ENCODE measurements at regions not wholly inside any gene's neighbourhood (a gene's known extent, or its start where the extent isn't known, plus 50 kb on each side); places are given as distances from the start of the nearest gene placed in this dataset.
"Not testable (repeated sequence)": the region's sequence is repeated elsewhere in the genome, so short reads cannot be mapped to it uniquely, and the experiment has no call there.

DNA sequence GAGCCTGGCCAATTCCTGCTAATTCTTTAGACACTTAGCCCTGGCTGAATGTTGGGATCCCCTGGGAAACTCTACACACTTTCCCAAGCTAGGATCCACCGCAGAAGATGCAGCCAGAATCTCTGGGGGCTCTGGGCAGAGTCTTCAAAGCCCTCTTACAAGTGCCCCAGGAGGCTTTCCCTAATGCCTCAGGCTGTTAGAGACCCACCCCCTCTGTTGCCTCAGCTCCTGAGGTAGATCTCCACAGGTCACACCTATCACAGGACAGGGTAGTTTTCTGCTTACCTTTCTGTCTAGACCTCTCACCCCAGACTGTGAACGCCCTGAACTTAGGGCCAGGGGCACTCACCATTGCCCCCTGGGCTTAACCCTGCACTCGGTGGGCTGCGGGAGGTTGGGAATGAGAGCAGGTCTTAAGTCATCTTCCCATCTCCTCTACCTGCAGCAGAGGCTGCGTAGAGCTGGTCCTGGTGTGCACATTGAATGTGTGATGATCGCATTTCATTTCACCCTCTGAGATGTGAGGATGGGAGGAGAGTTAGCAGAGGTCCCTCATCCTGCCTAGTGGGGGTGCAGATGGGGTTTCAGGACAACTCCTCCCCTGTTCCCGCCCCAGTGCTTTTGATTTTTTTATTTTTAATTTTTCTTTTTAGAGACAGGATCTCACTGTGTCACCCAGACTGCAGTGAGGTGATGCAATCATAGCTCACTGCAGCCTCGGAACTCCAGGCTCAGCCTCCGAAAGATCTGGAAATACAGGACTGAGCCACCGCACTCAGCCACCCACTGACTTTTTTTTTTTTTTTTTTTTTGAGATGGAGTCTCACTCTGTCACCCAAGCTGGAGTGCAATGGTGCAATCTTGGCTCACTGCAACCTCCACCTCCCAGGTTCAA lies 89.0 kb upstream of the LHX1 start:
- POLR2A ChIA-PET, result no interaction called here
- no peak overlapping the region for H3K4me3 Mint-ChIP-seq
- Histone ChIP-seq H3K27ac (ENCODE audit: low read length in 2 of 2) (no peak overlapping the region), H3K4me3 (ENCODE audit: control extremely low read depth in 1 of 5, extremely low read depth in 1 of 5, insufficient read depth in 1 of 5, low read depth in 2 of 5, low read length in 4 of 5) (no peak overlapping the region), H3K9ac (ENCODE audit: low read length) (no peak overlapping the region), H3K4me2 (replicated peaks; ENCODE audit: low read depth, low read length, poor library complexity, severe bottlenecking) (no peak overlapping the region), H4K20me1 (ENCODE audit: control insufficient read depth, insufficient read depth, low read length, poor library complexity, severe bottlenecking) (no peaks in the 10 kb centered on the region), H3K36me3 (replicated peaks in 1 of 2; ENCODE audit: control extremely low read depth in 1 of 2, control insufficient read depth in 1 of 2, extremely low read depth in 1 of 2, insufficient read depth in 2 of 2, low read length in 1 of 2) (no peaks in the 10 kb centered on the region), H3K27me3 (replicated peaks in 1 of 4; ENCODE audit: control extremely low read depth in 1 of 4, control insufficient read depth in 3 of 4, insufficient read depth in 4 of 4, low read length in 3 of 4) (peaks cover 0 to 21% (median 2%) of the 10 kb centered on the region in 4 experiments), H3K9me3 (ENCODE audit: control extremely low read depth in 1 of 3, control insufficient read depth in 2 of 3, insufficient read depth in 1 of 3, low read length in 2 of 3) (no peaks in the 10 kb centered on the region), H3K4me1 (ENCODE audit: control insufficient read depth in 2 of 2, insufficient read depth in 2 of 2, low read length in 2 of 2) (no peaks in the 10 kb centered on the region), H3K79me2 (ENCODE audit: control insufficient read depth, insufficient read depth, low read length) (no peaks in the 10 kb centered on the region), H2AFZ (ENCODE audit: insufficient read depth, low read depth, low read length, poor library complexity, severe bottlenecking) (no peak overlapping the region)
- H3K4me1 Mint-ChIP-seq, result no peaks in the 10 kb centered on the region
- intact Hi-C loops (cut with micrococcal nuclease), result no loop called here
- H3K9me3 Mint-ChIP-seq (ENCODE audit: insufficient read depth), result no peaks in the 10 kb centered on the region
- TF ChIP-seq EZH2 (IDR thresholded peaks at IDR 0.05; ENCODE audit: borderline replicate concordance, insufficient read depth, low read depth, low read length, poor library complexity, severe bottlenecking) (no peak), CTCF (IDR thresholded peaks at IDR 0.05) (no peak)
- no peak for ATAC-seq (ENCODE audit: low read depth)
- no peak overlapping the region for H3K27ac Mint-ChIP-seq
- CTCF ChIA-PET, result interaction anchor here (0.7 kb wide), 1 partner anchor 141 kb away, joined by 4 read pairs; no protein-coding TSS in a partner anchor
- DNase-seq, result no peak
- 68% methylated on average over 3 of the region's 10 CpGs for WGBS (ENCODE audit: insufficient coverage)
- H3K27me3 Mint-ChIP-seq, result peaks cover 33% of the 10 kb centered on the region

GRCh38 chr17:36849020-36849419 lies 88.3 kb upstream of the LHX1 start:
- H3K4me3 ChIP-seq (ENCODE audit: control extremely low read depth in 1 of 5, extremely low read depth in 1 of 5, insufficient read depth in 1 of 5, low read depth in 2 of 5, low read length in 4 of 5); H3K36me3 ChIP-seq (replicated peaks in 1 of 2; ENCODE audit: control extremely low read depth in 1 of 2, control insufficient read depth in 1 of 2, extremely low read depth in 1 of 2, insufficient read depth in 2 of 2, low read length in 1 of 2); POLR2A ChIA-PET; H3K79me2 ChIP-seq (ENCODE audit: control insufficient read depth, insufficient read depth, low read length); H4K20me1 ChIP-seq (ENCODE audit: control insufficient read depth, insufficient read depth, low read length, poor library complexity, severe bottlenecking); intact Hi-C loops (cut with micrococcal nuclease); H3K9me3 Mint-ChIP-seq (ENCODE audit: insufficient read depth); H3K4me1 Mint-ChIP-seq; H2AFZ ChIP-seq (ENCODE audit: insufficient read depth, low read depth, low read length, poor library complexity, severe bottlenecking); DNase-seq; H3K4me3 Mint-ChIP-seq; H3K27ac ChIP-seq (ENCODE audit: low read length in 2 of 2); ATAC-seq (ENCODE audit: low read depth); H3K9me3 ChIP-seq (ENCODE audit: control extremely low read depth in 1 of 3, control insufficient read depth in 2 of 3, insufficient read depth in 1 of 3, low read length in 2 of 3); H3K4me1 ChIP-seq (ENCODE audit: control insufficient read depth in 2 of 2, insufficient read depth in 2 of 2, low read length in 2 of 2); H3K27ac Mint-ChIP-seq; H3K4me2 ChIP-seq (replicated peaks; ENCODE audit: low read depth, low read length, poor library complexity, severe bottlenecking); H3K9ac ChIP-seq (ENCODE audit: low read length): not testable (repeated sequence)
- CTCF ChIA-PET, result interaction anchor here (0.7 kb wide), 1 partner anchor 141 kb away, joined by 4 read pairs; no protein-coding TSS in a partner anchor
- H3K27me3 Mint-ChIP-seq, result peaks cover 31% of the 10 kb centered on the region
- 97% methylated on average over 8 of the region's 9 CpGs for WGBS (ENCODE audit: insufficient coverage)
- peaks cover 0 to 21% (median 2%) of the 10 kb centered on the region in 4 experiments for H3K27me3 ChIP-seq (replicated peaks in 1 of 4; ENCODE audit: control extremely low read depth in 1 of 4, control insufficient read depth in 3 of 4, insufficient read depth in 4 of 4, low read length in 3 of 4)

Data from B cell (primary cell).